ENCODE measurements at regions not wholly inside any gene's neighbourhood (a gene's known extent, or its start where the extent isn't known, plus 50 kb on each side); places are given as distances from the start of the nearest gene placed in this dataset.

DNA sequence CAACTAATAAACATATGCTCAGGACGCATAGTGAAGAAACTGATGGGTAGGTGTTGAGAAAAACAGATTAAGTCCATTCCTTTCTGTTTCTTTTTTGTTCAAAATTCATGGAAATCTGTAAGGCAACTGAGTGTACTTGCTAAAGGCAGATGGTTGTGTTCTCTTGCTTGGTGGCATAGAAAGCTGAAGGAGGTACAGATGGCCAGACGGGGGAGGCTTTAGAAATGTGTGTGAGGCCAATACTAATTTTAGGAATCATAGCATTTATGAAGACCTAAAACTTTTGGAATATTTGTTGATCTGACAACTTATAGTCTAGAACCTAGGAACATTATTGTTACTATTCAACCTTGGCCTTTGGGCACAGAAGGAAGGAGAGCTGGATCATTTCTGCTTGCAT lies 56.8 kb upstream of the EMCN start:
- intact Hi-C loops (cut with micrococcal nuclease) = no loop called here
- no peak overlapping the region for H2AFZ ChIP-seq (ENCODE audit: low read depth, low read length, poor library complexity, severe bottlenecking)
- H3K27ac ChIP-seq (ENCODE audit: low read depth, low read length) = no peak overlapping the region
- ATAC-seq (no peak), DNase-seq (ENCODE audit: low read depth, low spot score) (no peak)
- H4K20me1 ChIP-seq (ENCODE audit: insufficient read depth) = no peaks in the 10 kb centered on the region
- no peaks in the 10 kb centered on the region for H3K4me1 ChIP-seq (ENCODE audit: control insufficient read depth in 1 of 2, insufficient read depth in 2 of 2, low read length in 2 of 2)
- H3K9me2 ChIP-seq (ENCODE audit: insufficient read depth) = no peaks in the 10 kb centered on the region; the same call in 1 of the 2 replicates
- H3K79me2 ChIP-seq (ENCODE audit: insufficient read depth, low read length) = no peaks in the 10 kb centered on the region
- ChIA-PET RAD21 (ENCODE audit: low non-redundant PET in 1 of 2, low total read pairs in 2 of 2, uncharacterized antibody in 2 of 2, unreplicated experiment in 2 of 2) (no interaction called here), POLR2A (no interaction called here), CTCF (no interaction called here)
- no TSS peak for BruUV-seq (replicated peaks)
- no peaks in the 10 kb centered on the region for H3K27me3 ChIP-seq (ENCODE audit: insufficient read depth, low read length)
- no peak overlapping the region for H3K4me2 ChIP-seq (ENCODE audit: low read length)
- H3K4me3 ChIP-seq (replicated peaks in 1 of 2; ENCODE audit: low read depth in 1 of 2, low read length in 2 of 2) = no peak overlapping the region
- H3K9me3 ChIP-seq (ENCODE audit: control insufficient read depth in 1 of 2, insufficient read depth in 1 of 2, low read depth in 1 of 2, low read length in 2 of 2) = no peaks in the 10 kb centered on the region
- H3K36me3 ChIP-seq (ENCODE audit: control insufficient read depth in 1 of 2, insufficient read depth in 2 of 2, low read length in 2 of 2) = no peaks in the 10 kb centered on the region
- H3K9ac ChIP-seq (ENCODE audit: low read length) = no peak overlapping the region
- TF ChIP-seq EGR1 (IDR thresholded peaks at IDR 0.05; ENCODE audit: low read depth) = no peak
- no peak for TF ChIP-seq JUND (IDR thresholded peaks at IDR 0.05)
- no peak for TF ChIP-seq RAD21 (IDR thresholded peaks at IDR 0.05; ENCODE audit: low read depth)
- no peak for TF ChIP-seq TCF7L2 (IDR thresholded peaks at IDR 0.05; ENCODE audit: borderline replicate concordance, extremely low read depth, insufficient read depth, insufficient read length)
- TF ChIP-seq SP1 (IDR thresholded peaks at IDR 0.05; ENCODE audit: low read depth) = no peak
- no peak for TF ChIP-seq SRF (IDR thresholded peaks at IDR 0.05; ENCODE audit: low read depth)
- TF ChIP-seq ELF1 (IDR thresholded peaks at IDR 0.05; ENCODE audit: borderline replicate concordance, low read depth) = no peak
- no peak for TF ChIP-seq ZBTB33 (IDR thresholded peaks at IDR 0.05; ENCODE audit: extremely low read depth, insufficient replicate concordance, low read length)
- no peak for TF ChIP-seq EZH2phosphoT487 (IDR thresholded peaks at IDR 0.05; ENCODE audit: borderline replicate concordance)
- no peak for TF ChIP-seq SIN3A (IDR thresholded peaks at IDR 0.05; ENCODE audit: low read depth)
- no peak for TF ChIP-seq FOSL1 (IDR thresholded peaks at IDR 0.05; ENCODE audit: low read depth)
- TF ChIP-seq CBX3 (IDR thresholded peaks at IDR 0.05; ENCODE audit: low read depth) = no peak
